GM23338 (cell line): ENCODE measurements at regions not wholly inside any gene's neighbourhood (a gene's known extent, or its start where the extent isn't known, plus 50 kb on each side); places are given as distances from the start of the nearest gene placed in this dataset.

Experiments
- CREB1 ChIP-seq: fragments of 250-450 bp; sonication (Bioruptor Pico); IDR thresholded peaks from 2 replicates; pipeline ENCODE4 v1.5.0; 2020; ENCODE audit warnings: low read depth, mild to moderate bottlenecking, moderate library complexity
- CTCF ChIP-seq, 2 experiments: fragments of 200-600 bp in 1 of 2; sonication (generic) in 1 of 2; conservative IDR thresholded peaks; 2 replicates each; pipeline versions ENCODE4 v1.5.1 to v1.6.1; 2016 to 2017; ENCODE audit warnings: antibody characterized with exemption in 2 of 2, low read depth in 2 of 2, mild to moderate bottlenecking in 2 of 2, moderate library complexity in 1 of 2
- EZH2 ChIP-seq: fragments of 200-600 bp; sonication (generic); IDR thresholded peaks from one replicate; pipeline ENCODE4 v1.8.0; 2017; ENCODE audit warnings: antibody characterized with exemption, mild to moderate bottlenecking, low read depth; ENCODE audit not compliant: unreplicated experiment
- EZH2phosphoT487 ChIP-seq: fragments of 200-600 bp; sonication (generic); IDR thresholded peaks from one replicate; pipeline ENCODE4 v1.8.1; 2018; ENCODE audit warnings: antibody characterized with exemption; ENCODE audit not compliant: unreplicated experiment
- NANOG ChIP-seq: IDR thresholded peaks from 2 replicates; pipeline ENCODE4 v1.6.1; 2016; ENCODE audit warnings: antibody characterized with exemption, borderline replicate concordance
- POLR2AphosphoS5 ChIP-seq: IDR thresholded peaks from 2 replicates; pipeline ENCODE4 v1.6.1; 2016; ENCODE audit warnings: antibody characterized with exemption, low read depth
- REST ChIP-seq: IDR thresholded peaks from one replicate; pipeline ENCODE4 v1.6.1; 2018; ENCODE audit warnings: antibody characterized with exemption; ENCODE audit not compliant: unreplicated experiment
- STAT1 ChIP-seq: IDR thresholded peaks from one replicate; pipeline ENCODE4 v1.6.1; 2016; ENCODE audit warnings: antibody characterized with exemption; ENCODE audit not compliant: unreplicated experiment
- ZNF331 ChIP-seq: fragments of 250-450 bp; sonication (Bioruptor Pico); IDR thresholded peaks from 2 replicates; pipeline ENCODE4 v1.5.0; 2020; ENCODE audit warnings: low read depth, mild to moderate bottlenecking, moderate library complexity
- ZNF462 ChIP-seq: fragments of 250-450 bp; sonication (Bioruptor Pico); IDR thresholded peaks from 2 replicates; pipeline ENCODE4 v1.5.0; 2020; ENCODE audit warnings: mild to moderate bottlenecking, moderate library complexity
- TF ChIP-seq, protein P1 (sequence below): IDR thresholded peaks from 2 replicates; pipeline ENCODE4 v1.6.1; 2016; ENCODE audit warnings: antibody characterized with exemption

- TF ChIP-seq CTCF (conservative IDR thresholded peaks at IDR 0.05; ENCODE audit: low read depth in 2 of 2) (no peak), ZNF462 (CRISPR knock-in tag) (no peak), EZH2 (no peak), REST (no peak), CREB1 (no peak), POLR2AphosphoS5 (no peak), EZH2phosphoT487 (no peak), ZNF331 (CRISPR knock-in tag) (no peak), STAT1 (no peak), NANOG (no peak)
- TF ChIP-seq, protein P1, sequence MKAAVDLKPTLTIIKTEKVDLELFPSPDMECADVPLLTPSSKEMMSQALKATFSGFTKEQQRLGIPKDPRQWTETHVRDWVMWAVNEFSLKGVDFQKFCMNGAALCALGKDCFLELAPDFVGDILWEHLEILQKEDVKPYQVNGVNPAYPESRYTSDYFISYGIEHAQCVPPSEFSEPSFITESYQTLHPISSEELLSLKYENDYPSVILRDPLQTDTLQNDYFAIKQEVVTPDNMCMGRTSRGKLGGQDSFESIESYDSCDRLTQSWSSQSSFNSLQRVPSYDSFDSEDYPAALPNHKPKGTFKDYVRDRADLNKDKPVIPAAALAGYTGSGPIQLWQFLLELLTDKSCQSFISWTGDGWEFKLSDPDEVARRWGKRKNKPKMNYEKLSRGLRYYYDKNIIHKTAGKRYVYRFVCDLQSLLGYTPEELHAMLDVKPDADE: no peak
Observed at GRCh38 chr13:34420702-34421346, 521.2 kb upstream of the NBEA start.
